ENCODE measurements at regions not wholly inside any gene's neighbourhood (a gene's known extent, or its start where the extent isn't known, plus 50 kb on each side); places are given as distances from the start of the nearest gene placed in this dataset.

GRCh38 chr1:207224666-207225065 is 96.8 kb upstream of the CD55 start:
- TF ChIP-seq POLR2A (IDR thresholded peaks at IDR 0.05; ENCODE audit: low read depth, low read length) (no peak), TAF1 (IDR thresholded peaks at IDR 0.05; ENCODE audit: low read depth, low read length) (no peak)
